Activated T-cell treated with anti-CD3 and anti-CD28 coated beads, Interleukin-2, amount 50 U/mL, for 48 hours (primary cell): ENCODE measurements at regions not wholly inside any gene's neighbourhood (a gene's known extent, or its start where the extent isn't known, plus 50 kb on each side); places are given as distances from the start of the nearest gene placed in this dataset.
"Not testable (repeated sequence)": the region's sequence is repeated elsewhere in the genome, so short reads cannot be mapped to it uniquely, and the experiment has no call there.

Source experiments
- DNase-seq, 2 experiments: peaks; one replicate each; pipeline ENCODE4 v3.0.0-alpha.2; 2020

DNA sequence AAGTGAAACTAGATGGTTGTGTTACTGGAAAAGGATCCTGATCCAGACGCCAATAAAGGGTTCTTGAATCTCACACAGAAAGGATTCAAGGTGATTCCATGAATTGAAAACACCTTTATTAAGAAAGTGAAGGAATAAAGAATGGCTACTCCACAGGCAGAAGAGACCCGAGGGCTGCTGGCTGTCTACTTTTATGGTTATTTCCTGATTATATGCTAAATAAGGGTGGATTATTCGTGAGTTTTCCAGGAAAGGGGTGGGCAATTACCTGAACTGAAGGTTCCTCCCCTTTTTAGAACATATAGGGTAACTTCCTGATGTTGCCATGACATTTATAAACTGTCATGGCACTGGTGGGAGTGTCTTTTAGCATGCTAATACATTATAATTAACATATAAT lies 50.9 kb upstream of the WARS2 start:
- DNase-seq = no peak

DNA sequence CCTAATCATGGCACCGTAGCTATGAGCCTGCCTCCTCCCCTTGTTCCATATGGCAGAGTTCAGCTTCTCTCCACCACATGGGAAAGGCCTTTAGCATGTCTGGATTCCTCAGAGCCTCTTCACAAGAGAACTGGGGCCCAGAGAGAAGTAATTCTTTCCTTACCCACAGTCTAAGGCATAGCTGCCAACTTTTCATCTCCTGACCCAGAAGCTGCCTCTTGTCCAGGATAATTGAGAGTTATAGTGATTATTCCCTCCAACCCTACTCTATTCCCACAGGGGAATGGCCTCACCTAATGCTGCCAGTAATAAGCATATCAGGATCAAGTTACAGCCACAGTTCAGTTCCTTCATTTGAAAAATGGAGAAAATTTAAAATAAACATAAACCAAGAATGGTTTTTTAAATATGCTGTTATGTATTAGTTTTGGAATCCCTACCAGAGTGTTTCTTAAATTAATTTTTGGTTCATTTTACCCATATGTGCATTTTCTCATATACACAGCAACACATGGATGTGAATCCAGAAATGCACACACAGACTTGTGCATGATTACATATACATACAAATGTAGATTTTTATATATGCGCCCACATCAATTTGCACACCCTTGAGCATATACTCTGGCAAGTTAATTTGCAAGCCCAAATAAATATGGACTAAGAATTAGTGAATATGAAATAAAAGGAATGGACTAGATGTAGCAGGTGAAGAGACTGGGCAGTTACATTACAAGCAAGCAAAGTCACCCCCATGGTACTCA lies 63.9 kb upstream of the WARS2 start:
- no peak for DNase-seq

DNA sequence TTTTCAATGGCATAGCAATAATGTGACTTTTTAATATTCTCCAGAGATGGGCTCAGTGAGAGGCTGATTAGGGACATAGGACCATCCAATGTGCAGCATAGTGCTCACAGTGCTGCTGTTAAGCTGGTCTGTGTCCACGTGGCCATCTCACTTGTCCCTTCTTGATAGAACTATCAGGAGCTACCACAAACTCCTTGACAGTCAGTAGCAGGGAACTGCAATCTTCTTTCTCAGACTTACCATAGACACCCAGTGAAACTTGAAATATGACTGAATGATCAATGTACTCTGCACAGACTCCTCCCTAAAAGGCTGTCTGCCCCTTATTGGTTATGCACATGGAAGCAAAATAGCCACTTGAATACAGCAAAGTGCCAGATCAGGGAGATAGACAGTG lies 64.5 kb upstream of the WARS2 start:
- no peak for DNase-seq

DNA sequence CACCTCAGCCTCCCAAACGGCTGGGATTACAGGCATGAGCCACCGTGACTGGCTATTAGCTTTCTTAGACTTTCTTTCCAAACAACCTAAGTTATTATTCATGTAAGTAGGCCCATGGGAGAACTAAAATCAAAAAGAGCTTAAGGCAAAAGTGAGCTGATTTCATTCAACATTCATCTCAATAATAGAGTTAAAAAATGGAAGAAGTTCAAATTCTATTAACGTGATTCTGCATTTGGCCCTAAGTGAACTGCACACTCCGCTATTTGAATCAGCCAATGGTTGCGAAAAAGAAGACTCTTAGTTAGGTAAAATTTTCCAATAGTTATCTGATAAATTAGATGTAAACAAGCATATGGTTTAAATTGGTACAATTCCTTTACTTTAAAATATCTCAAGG lies 68.6 kb upstream of the WARS2 start:
- no peak for DNase-seq

DNA sequence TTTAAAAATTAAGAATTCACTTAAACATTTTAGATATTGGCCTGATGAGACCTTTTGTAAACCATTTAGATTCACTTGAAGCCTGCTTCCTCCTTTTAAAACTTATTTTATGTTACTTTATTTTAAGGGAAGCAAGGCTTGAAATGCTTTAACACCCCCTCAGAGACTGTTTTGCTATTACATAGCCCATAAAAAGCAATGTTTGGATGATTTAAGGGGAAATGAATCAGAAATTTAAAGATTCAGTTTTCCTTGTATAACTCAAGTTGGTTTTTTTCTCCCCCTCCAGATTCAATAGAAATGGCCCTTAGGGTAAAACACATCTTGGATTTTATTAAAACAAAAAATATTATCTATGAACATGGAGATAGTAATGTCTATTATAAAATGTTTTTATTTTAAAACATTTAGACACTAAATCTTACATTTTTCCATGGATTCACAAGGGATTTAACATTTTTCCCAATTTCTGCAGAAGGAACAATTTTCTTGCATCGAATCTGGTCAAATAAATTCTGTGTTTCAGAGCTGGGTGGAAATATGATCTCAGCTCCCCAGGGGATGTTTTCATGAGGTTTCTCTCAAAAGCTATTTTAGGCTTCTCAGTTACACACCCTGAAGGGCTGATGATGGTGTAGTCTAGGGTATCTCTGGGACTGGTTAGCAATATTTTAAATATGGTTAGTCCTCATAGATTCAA lies 69.3 kb upstream of the WARS2 start:
- DNase-seq = no peak

DNA sequence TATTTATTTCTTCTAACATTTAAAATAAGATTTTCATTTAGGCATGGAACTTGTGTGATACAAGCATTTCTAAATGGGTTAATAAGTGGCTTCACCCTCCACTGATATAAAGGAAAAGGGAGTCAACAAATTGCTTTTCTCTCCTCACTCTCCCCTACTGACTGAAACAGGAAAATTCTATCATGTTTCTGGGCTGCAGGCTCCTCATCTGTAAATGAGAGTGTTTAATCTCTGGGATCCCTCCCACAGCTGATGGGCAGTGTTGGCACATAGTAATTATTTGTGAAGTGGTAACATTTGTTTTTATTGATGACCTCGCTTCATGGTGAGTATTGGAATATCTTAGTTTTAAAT lies 69.8 kb upstream of the WARS2 start:
- DNase-seq = no peak

DNA sequence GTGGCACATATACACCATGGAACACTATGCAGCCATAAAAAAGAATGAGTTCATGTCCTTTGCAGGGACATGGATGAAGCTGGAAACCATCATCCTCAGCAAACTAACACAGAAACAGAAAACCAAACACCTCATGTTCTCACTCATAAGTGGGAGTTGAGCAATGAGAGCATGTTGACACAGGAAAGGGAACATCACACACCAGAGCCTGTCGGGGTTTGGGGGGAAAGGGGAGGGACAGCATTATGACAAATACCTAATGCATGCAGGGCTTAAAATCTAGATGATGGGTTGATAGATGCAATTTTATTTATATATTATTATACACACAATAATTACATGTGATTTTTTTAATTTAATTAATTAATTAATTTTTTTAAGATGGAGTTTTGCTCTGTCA lies 72.8 kb upstream of the WARS2 start:
- not testable (repeated sequence) for DNase-seq

DNA sequence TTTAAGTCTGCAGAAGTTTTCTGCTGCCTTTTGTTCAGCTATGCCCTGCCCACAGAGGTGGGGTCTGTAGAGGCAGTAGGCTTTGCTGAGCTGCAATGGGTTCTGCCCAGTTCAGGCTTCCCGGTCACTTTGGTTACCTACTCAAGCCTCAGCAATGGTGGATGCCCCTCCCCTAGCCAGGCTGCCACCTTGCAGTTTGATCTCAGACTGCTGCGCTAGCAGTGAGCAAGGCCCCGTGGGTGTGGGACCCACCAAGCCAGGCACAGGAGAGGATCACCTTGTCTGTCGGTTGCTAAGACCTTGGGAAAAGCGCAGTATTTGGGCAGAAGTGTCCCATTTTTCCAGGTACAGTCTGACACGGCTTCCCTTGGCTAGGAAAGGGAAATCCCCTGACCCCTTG lies 74.5 kb upstream of the WARS2 start:
- DNase-seq = not testable (repeated sequence)

DNA sequence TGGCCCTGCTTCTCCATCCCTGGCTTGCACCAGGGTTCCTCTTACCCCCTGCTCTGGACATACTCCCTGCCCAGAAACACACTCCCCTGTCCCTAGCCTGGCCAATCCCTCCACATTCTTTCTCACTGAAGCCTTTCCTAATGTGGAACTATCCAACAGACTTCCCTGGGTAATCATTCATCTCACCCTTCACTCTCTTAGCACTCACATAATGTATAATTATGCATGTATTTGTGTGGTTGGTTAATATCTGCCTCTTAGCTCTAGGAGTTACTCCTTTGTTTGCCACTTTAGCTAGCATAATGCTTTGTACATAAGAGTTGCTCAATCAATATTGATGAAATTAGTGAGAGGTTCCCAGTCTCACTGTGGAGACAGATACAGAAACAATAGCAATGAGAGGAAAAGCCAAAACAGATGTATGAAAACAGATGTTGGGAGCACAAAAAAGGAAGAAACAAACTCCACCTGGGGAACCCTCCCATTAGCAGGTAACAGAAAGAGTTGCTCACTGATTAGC lies 76.9 kb upstream of the WARS2 start:
- DNase-seq = no peak

DNA sequence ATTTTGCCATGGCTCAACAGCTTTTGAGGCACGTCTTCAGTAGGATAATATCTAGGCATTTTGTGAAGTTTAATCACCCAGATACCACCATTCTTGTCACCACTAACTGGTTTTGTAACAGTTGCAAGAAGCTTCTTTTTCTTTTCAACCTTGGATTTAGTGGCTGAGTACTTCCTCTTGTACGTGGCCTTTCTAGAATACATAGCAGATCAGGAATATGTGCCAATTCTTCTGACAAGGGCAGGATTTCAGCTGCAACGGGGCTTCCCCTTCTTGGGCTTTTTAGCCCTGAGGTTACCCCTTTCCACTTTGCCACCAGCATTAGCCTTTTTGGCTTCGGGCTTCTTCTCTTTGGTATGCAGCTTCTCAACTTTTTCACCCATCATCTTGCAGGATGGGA lies 79.3 kb upstream of the WARS2 start:
- no peak for DNase-seq

DNA sequence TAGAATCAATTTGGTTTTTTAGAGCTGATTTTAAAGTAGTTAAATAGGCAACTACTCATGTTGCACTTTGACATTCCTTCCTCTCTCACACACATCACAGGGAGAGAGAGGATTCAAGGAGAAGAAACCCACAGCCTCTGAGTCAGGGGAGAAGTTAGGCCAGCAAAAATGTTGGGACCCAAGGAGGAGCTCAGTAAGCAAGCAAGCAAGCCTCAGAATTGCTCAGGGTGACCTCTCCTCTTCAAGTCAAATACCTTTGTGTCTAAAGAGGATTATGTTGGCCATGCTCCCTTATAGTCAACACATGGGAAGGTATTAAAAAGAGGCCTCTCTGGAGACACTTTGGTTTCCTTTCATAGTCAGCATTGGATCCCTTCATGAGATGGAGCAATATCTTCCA lies 80.5 kb upstream of the WARS2 start:
- DNase-seq = no peak

DNA sequence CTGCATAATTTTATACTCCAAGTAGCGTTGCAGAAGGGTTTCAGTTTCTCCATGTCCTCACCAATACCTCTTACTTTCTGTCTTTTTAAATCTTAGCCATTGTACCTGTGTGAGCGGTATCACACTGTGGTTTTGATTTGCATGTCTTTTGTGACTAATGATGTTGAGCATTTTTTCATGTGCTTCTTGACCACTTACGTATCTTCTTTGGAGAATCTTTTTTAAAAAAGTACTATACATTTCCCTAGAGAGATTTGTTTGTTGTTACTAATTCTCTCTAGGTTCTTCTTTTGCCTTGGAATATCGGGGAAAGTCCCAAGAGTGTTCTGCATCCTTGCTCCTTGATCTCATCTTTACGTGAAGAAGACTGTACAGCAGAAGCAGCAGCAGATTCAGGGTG lies 81.8 kb upstream of the WARS2 start:
- DNase-seq = no peak

DNA sequence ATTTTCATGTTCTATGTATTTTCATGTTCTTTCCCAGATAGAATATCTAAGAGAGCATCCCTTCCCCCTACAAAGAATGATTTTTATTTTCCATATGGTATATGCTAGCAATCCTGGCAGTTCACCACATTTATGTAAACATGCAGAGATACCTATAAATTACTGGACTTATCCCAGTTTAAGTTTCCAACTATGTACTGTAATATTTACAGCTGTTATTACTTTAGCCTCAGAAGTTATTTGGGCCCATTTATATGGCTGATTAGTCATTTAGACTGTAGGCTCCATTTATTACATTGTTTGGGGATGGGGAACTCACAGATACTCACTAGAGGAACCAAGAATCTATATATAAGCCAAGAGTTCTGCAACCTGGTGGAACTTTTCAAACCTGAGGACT lies 84.8 kb upstream of the WARS2 start:
- no peak for DNase-seq

DNA sequence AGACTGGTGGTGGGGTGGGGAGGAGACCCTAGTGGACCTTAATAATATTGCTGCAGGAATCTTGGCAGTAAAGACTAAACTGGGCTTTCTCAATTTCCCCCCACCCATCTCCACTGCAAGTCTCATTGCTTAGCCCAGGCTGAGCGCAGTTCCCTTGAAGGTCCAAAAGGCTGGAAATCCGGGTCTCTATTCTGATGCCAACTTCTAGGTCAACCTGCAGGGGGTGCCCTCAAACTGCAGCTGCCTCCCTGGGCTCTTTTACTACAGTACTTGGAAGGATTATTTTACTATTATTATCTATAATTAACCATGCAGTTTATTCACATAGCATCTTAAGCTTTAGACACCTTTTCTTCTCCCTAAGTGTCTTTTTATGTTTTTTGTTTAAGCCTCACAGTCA lies 85.4 kb upstream of the WARS2 start:
- DNase-seq = no peak

DNA sequence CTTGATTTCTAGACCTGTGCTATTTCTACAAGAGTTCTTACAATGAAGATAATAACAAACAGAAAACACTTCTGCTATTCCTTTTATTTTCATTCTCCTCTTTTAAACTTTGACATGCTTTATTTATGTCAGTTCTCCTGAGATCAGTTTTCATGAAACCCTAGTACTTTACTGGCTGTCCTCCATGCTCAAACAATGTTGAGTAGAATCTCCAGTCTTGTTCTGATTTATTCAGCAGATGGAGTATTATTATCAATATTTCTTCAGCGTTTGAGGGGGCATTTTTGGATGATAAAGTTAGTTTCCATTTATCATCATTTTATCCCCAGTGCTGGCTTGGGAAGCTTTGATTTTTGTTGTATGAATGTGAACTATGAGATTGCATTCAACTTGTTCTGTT lies 85.9 kb upstream of the WARS2 start:
- DNase-seq = no peak

DNA sequence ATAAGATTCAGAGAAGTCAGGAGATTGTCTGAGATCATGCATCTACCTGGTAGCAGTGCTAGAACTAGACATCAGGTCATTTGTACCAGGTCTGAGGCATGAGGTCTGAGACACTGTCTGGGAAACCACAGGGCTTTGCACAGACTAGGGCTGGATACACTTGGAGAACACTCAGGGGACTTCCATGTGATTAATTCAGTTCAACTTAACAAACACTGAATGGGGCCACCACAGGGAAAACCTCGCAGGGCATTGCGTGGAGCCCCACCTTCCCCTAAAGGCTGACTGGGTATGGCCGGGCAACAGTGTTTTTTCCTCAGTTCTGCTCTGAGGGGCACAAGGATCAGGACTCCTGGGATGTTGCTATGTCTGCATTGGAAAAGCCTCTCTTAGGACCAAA lies 86.5 kb upstream of the WARS2 start:
- DNase-seq = no peak

DNA sequence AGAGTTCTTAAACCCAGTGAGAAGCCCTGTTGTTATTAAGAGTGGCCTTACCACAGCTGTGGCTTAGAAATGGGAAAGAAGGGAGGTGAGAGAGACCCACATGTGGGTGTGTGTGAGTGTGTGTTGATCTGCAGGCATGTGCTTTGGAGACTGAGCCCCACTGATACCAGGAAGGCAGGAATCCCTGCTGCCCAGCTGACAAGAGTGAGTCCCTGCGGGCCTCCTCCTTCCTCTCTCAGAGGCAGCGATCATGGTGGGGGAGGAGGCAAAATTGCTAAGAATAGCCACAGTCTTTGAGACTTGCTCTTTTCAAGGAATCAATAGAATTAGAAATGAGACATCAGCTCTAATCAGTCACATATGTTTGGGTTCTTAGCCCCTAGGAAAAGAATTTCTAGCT lies 87.0 kb upstream of the WARS2 start:
- DNase-seq = no peak

DNA sequence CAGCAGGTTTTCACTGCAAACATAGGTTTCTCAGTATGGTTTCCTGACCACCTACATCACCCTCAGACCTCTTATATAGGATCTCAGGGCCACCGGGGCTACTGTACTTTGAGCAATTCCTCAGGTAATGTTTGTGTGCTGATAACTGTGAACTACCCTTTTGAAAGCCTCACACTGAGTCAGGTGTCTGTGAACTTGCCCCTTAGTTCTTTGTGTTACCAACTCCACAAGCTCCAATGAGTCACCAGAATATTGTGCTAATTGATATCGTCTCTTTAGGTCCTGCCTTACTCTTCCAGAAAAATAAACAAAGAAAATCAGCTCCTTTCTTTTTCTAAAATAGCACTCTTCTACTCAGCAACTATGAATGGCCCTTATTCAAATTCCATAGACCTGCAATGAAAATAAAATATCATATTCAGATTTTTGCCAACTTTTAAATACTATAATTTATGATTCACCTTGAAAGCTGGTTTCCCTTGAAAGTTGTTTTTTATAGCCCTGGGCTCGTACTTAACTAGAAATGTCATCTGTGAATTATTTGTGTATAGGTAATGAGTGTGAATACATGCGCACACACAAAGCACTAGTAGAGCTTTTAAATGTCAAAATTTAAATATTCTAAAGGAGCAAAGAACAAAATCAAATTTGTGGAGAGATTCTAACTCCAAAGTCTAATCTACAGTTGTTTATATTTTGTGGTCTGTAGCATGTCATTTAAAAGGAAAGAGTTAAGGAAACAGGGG lies 88.1 kb upstream of the WARS2 start:
- no peak for DNase-seq

DNA sequence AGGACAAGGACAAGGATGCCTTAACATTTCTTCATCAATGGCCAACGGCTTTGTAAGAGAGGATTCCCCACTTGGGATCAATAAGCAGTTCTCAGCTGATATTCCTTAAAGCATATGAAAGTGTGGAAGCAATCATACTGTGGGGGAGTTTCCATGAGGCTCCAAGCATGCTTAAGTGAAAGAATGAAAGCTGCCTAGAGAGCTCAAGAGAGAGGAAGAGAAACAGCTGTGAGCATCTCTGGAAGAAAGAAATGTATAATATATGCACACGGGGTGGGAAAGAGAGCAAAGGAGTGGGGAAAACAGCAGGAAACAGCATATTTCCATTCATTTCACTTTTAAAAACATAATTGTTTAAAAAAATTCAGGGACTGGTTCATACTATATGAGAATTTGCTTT lies 94.7 kb upstream of the WARS2 start:
- DNase-seq = no peak

DNA sequence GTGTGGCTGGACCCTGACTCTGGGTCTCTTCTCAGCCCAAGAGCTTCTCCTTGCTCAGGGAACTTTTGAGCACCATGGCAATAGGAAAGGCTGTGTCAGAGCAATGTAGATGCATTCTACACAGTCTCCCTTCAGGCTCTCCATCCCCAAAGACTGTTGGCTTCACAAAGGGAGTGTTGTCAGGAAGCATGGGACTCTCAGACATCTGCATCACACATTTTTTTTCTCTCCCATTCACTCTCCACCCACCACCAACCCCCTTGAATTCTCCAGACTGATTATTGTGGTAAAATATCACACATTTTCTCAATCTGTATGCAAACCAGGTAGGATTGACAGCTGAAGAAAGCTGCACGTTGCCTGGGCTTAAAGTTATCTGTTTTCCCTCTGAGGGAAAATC lies 105.4 kb upstream of the WARS2 start:
- no peak for DNase-seq

DNA sequence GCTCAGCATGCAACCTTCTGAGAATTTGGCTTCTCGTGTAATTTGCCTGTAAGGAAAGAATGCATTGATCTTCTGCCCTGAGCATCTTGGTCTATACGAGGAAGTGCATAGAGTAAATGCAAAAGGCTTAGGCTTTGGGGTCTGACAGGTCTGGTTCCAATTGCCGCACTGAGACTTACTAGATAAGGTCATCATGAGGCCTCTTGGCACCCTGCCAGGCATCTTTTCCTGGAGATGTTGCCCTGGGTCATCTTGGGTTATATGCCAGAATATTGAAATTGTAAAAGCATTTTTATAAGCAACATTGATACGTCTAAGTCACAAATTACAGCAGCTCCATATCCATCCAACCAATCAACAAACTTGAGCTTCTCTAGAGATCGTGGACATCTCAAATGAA lies 108.8 kb upstream of the WARS2 start:
- no peak for DNase-seq

DNA sequence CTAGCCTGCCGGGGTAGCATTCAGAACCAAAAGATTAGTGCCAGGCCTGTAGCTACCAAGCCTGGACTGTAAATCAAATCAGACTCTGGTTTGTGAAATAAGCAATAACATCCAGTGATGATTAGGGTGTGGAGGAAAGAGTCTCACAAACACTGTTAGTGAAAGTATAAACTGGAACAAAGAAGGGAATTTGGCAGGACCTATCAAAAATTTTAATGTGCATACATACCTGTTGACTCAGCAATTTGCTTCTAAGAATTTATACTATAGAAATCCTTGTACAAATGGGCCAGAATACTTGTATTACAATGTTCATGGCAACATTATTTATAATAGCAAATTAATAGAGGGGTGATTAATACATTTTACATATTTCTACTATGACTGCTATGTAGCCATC lies 109.8 kb upstream of the WARS2 start:
- no peak for DNase-seq

DNA sequence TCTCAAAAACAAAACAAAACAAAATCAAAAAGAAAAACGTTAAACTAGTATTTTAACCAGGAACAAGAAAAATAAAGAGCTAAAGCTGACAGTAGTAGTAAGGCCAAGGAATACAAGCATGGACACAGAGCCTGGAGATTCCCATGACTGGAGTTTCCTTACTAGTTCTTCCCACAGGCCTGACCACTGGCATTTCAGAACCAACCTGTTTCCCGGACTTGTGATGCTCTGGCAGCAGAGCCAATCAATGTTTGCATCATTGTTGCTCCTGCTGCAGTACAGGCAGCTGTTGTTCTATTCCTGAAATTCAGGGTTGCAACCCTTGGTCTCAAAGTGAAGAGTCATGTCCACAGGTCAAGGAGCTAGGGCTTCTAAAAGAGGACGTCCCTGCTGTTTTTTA lies 111.3 kb upstream of the WARS2 start:
- DNase-seq = no peak

DNA sequence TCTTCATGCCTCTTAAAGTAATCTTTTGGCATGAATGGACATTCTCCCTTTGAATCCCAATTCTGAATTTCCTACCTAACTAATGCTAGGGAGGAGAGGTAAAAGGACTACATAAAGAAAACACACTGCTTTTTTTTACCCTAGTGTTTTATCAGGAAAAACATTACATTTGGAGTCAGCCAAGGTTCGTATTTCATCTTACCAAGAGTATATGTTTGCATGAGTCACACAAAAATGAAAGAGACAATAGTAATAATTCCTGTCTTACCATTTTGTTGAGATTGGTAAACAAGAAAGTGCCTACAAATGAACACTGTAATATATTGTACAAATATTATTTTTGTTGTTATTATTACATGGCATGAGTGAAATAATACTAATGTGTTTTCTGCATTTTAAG lies 112.9 kb upstream of the WARS2 start:
- no peak for DNase-seq
